ENCODE measurements at regions not wholly inside any gene's neighbourhood (a gene's known extent, or its start where the extent isn't known, plus 50 kb on each side); places are given as distances from the start of the nearest gene placed in this dataset.

DNA sequence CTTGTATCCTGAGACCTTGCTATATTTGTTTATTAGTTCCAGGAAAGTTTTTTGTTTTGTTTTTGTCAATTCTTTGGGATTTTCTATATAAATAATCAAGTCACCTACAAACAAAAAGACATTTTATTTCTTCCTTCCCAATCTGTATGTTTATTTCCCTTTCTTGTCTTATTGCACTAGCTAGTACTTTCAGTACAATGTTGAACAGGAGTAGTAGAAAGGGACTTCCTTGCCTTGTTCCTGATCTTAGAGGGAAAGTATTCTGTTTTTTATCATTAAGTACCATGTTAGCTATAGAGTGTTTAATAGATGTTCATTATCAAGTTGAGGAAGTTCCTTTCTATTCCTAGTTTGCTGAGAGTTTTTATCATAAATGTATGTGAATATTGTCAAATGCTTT, 119.5 kb upstream of the TLE4 start:
- intact Hi-C loops (cut with DNase I): no loop called here
- no peak for DNase-seq
- H3K36me3 ChIP-seq: no peaks in the 10 kb centered on the region
- H3K4me1 ChIP-seq: no peaks in the 10 kb centered on the region
- no peak overlapping the region for H3K4me3 ChIP-seq
- no peak overlapping the region for H3K9ac ChIP-seq (ENCODE audit: low read depth in 2 of 2, low read length in 2 of 2)
- TF ChIP-seq, protein P1, sequence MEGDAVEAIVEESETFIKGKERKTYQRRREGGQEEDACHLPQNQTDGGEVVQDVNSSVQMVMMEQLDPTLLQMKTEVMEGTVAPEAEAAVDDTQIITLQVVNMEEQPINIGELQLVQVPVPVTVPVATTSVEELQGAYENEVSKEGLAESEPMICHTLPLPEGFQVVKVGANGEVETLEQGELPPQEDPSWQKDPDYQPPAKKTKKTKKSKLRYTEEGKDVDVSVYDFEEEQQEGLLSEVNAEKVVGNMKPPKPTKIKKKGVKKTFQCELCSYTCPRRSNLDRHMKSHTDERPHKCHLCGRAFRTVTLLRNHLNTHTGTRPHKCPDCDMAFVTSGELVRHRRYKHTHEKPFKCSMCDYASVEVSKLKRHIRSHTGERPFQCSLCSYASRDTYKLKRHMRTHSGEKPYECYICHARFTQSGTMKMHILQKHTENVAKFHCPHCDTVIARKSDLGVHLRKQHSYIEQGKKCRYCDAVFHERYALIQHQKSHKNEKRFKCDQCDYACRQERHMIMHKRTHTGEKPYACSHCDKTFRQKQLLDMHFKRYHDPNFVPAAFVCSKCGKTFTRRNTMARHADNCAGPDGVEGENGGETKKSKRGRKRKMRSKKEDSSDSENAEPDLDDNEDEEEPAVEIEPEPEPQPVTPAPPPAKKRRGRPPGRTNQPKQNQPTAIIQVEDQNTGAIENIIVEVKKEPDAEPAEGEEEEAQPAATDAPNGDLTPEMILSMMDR (IDR thresholded peaks at IDR 0.05): no peak
- no peak overlapping the region for H3K27ac ChIP-seq
- H3K27me3 ChIP-seq: no peaks in the 10 kb centered on the region
- no peaks in the 10 kb centered on the region for H3K9me3 ChIP-seq

DNA sequence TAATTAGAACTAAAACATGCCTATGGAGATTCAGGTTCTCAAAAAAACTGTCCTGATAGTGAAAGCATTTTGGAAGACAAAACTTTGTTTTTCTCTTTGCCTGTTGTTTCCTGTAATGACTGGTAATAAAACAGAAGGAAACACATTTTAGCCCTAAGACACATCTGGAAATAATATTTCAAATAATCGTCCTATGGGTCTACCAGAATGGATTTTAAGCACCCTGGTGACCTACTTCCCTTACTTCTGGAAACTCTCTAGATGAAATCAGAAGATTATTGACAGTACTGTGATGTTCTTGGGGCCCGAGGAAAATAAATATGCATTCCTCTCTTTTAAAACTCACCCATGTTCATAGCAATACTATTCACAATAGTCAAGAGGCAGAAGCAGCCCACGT, 110.1 kb upstream of the TLE4 start:
- TF ChIP-seq, protein P1 (IDR thresholded peaks at IDR 0.05): no peak
- no peaks in the 10 kb centered on the region for H3K27me3 ChIP-seq
- H3K4me1 ChIP-seq: no peaks in the 10 kb centered on the region
- H3K4me3 ChIP-seq: no peak overlapping the region
- intact Hi-C loops (cut with DNase I): no loop called here
- DNase-seq: no peak
- H3K9me3 ChIP-seq: no peaks in the 10 kb centered on the region
- H3K9ac ChIP-seq (ENCODE audit: low read depth in 2 of 2, low read length in 2 of 2): no peak overlapping the region
- H3K27ac ChIP-seq: no peak overlapping the region
- H3K36me3 ChIP-seq: no peaks in the 10 kb centered on the region

DNA sequence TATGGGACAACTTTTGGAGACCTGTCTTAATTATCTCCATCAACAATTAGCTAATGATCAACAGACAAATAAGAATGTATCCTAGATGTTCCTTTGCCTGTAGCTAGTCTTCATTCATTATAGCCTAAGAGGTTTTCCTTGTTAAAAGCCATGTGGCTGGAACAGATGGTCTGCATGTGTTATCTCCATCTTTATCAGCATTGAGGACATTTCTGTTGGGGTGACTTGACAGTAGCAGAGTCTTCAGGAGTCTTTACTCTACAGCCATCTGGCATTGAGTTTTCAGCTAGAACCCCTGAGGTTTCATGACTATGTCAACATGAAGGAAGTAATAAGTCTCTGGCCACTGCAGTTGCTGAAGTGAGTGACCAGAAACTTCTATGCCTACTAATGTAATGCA, 106.6 kb upstream of the TLE4 start:
- no peak overlapping the region for H3K27ac ChIP-seq
- TF ChIP-seq, protein P1 (IDR thresholded peaks at IDR 0.05): no peak
- H3K4me3 ChIP-seq: no peak overlapping the region
- H3K9me3 ChIP-seq: no peaks in the 10 kb centered on the region
- H3K27me3 ChIP-seq: no peaks in the 10 kb centered on the region
- intact Hi-C loops (cut with DNase I): no loop called here
- no peaks in the 10 kb centered on the region for H3K36me3 ChIP-seq
- no peaks in the 10 kb centered on the region for H3K4me1 ChIP-seq
- DNase-seq: no peak
- no peak overlapping the region for H3K9ac ChIP-seq (ENCODE audit: low read depth in 2 of 2, low read length in 2 of 2)

DNA sequence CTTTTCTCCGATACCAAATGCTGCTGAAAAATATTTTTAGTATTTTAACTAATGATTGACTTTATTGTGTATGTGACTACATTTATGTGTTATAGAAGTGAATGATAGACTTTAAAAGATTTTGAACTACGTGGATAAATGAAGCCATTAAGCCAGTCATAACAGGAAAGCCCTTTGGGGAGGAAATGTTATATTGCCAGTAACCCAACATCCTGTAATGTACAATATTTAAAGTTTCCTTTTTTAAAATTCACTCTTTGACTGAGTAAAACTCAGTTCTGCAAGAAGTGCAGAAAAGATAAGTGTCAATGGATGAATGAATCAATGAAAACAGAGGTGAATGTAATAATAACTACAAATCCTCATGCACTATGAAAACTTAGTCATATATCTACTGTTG, 102.6 kb upstream of the TLE4 start:
- no peaks in the 10 kb centered on the region for H3K36me3 ChIP-seq
- DNase-seq: no peak
- TF ChIP-seq, protein P1 (IDR thresholded peaks at IDR 0.05): no peak
- no peak overlapping the region for H3K9ac ChIP-seq (ENCODE audit: low read depth in 2 of 2, low read length in 2 of 2)
- no peaks in the 10 kb centered on the region for H3K4me1 ChIP-seq
- intact Hi-C loops (cut with DNase I): no loop called here
- no peak overlapping the region for H3K4me3 ChIP-seq
- H3K27ac ChIP-seq: no peak overlapping the region
- no peaks in the 10 kb centered on the region for H3K27me3 ChIP-seq
- H3K9me3 ChIP-seq: no peaks in the 10 kb centered on the region

DNA sequence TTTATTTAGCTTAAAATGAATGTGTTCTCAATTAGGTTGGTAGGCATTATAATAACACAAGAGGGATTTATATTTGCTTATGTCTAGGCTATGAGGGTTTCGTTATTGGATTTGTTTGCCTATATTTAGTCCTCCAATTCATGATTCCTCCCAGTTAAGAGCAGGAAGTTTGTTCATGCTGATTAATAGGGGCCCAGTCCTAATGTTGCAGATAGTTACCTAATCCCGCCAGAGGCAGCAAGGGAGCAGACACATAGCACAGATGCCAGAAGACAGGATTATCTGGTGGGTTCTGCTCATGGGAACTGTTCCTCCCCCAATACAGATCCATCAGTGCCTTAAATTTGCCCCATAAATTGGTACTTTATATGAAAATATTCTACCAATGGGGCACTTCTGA, 100.8 kb upstream of the TLE4 start:
- TF ChIP-seq, protein P1 (IDR thresholded peaks at IDR 0.05): no peak
- H3K27me3 ChIP-seq: no peaks in the 10 kb centered on the region
- intact Hi-C loops (cut with DNase I): no loop called here
- no peaks in the 10 kb centered on the region for H3K36me3 ChIP-seq
- no peak overlapping the region for H3K9ac ChIP-seq (ENCODE audit: low read depth in 2 of 2, low read length in 2 of 2)
- no peak overlapping the region for H3K4me3 ChIP-seq
- H3K9me3 ChIP-seq: no peaks in the 10 kb centered on the region
- H3K4me1 ChIP-seq: no peaks in the 10 kb centered on the region
- no peak overlapping the region for H3K27ac ChIP-seq
- DNase-seq: no peak

Measured in colonic mucosa (tissue), 4 donors.